ENCODE measurements at regions not wholly inside any gene's neighbourhood (a gene's known extent, or its start where the extent isn't known, plus 50 kb on each side); places are given as distances from the start of the nearest gene placed in this dataset.
"Not testable (repeated sequence)": the region's sequence is repeated elsewhere in the genome, so short reads cannot be mapped to it uniquely, and the experiment has no call there.

DNA sequence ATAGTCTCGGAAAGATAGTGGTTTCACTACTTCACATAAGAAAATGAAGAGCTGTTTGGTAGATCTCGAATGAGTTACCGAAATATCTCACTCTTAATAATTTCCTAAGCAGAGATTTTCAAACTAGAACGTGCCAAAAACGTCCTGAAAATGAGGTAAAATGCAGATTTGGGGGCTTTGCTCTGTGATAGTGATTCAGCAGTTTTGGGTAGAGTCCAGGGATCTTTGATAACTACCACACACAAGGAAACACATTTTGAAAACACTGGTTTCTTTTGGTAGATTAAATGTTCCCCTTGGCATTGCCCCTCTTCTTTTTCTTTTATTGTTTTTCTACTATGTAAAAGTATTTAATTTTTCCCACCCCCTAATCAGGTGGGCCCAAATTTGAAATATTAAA lies 125.9 kb downstream of the EBLN2 start:
- TF ChIP-seq POLR2AphosphoS5 (IDR thresholded peaks at IDR 0.05) (no peak), POLR2A (IDR thresholded peaks at IDR 0.05) (no peak)
- TF ChIP-seq, protein P1, sequence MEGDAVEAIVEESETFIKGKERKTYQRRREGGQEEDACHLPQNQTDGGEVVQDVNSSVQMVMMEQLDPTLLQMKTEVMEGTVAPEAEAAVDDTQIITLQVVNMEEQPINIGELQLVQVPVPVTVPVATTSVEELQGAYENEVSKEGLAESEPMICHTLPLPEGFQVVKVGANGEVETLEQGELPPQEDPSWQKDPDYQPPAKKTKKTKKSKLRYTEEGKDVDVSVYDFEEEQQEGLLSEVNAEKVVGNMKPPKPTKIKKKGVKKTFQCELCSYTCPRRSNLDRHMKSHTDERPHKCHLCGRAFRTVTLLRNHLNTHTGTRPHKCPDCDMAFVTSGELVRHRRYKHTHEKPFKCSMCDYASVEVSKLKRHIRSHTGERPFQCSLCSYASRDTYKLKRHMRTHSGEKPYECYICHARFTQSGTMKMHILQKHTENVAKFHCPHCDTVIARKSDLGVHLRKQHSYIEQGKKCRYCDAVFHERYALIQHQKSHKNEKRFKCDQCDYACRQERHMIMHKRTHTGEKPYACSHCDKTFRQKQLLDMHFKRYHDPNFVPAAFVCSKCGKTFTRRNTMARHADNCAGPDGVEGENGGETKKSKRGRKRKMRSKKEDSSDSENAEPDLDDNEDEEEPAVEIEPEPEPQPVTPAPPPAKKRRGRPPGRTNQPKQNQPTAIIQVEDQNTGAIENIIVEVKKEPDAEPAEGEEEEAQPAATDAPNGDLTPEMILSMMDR (IDR thresholded peaks at IDR 0.05), result no peak
- Histone ChIP-seq H3K36me3 (no peaks in the 10 kb centered on the region), H3K4me1 (no peaks in the 10 kb centered on the region), H3K27ac (no peak overlapping the region), H3K9me3 (no peaks in the 10 kb centered on the region), H3K27me3 (no peaks in the 10 kb centered on the region), H3K4me3 (no peak overlapping the region)
- no peak for DNase-seq (ENCODE audit: low spot score in 2 of 2)
- intact Hi-C loops (cut with DNase I; ENCODE audit: low total_unique reads), result no loop called here

DNA sequence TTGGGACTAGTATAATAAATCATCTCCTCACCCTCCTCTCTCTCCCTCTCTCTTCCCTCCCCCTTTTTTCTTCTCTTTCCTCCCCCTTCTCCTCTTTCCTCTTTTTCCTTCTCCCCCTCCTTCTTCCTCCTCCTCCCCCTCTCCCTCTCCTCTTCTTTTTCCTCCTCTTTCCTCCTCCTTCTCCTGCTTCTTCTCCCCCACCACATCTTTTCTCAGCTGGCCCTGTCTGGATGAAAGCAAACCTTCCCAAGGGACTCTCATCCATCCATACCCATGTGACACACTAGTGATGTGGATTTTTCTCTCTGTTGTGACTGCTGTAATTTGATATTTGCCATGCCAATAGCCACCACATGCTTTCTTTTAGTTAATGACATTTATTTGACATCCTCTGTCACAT lies 127.2 kb downstream of the EBLN2 start:
- intact Hi-C loops (cut with DNase I; ENCODE audit: low total_unique reads), result no loop called here
- Histone ChIP-seq H3K36me3 (no peaks in the 10 kb centered on the region), H3K27ac (no peak overlapping the region), H3K4me1 (no peaks in the 10 kb centered on the region), H3K4me3 (no peak overlapping the region), H3K9me3 (no peaks in the 10 kb centered on the region), H3K27me3 (no peaks in the 10 kb centered on the region)
- TF ChIP-seq, protein P1 (IDR thresholded peaks at IDR 0.05), result no peak
- TF ChIP-seq POLR2AphosphoS5 (IDR thresholded peaks at IDR 0.05), result no peak
- TF ChIP-seq POLR2A (IDR thresholded peaks at IDR 0.05), result no peak
- no peak for DNase-seq (ENCODE audit: low spot score in 2 of 2)

DNA sequence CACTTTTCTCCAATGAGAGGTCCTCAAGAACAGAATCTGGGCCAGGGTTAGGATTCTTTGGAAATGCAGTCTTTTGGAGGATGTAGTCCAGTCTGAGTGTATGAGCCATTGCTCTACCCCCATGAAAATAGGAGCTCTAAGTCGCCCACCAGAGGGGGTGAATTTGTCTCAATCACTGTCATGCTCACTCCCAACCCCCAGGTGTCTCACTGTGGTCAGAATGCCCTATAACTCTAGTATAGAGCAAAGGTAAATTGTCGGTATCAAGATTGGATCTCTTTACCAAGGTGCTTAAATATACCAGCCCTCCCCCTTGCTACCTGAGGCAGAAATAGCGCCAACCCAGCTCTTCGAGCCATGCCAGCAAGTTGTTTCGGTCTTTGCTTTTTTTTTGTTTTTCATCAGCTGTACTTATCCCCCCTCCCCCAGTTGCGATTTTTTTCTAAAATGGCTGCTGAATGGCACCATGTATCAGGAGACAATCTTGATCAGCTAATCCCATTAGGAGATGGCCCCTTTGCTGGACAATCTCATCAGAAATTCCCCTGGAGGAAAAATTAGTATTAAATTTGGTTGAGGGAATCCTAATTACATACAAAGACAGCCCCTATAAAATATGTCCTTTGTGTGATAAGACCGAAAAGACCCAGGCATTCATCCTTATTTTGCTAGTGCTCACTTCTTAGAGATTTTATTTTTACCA lies 130.7 kb downstream of the EBLN2 start:
- no peak for TF ChIP-seq POLR2AphosphoS5 (IDR thresholded peaks at IDR 0.05)
- TF ChIP-seq POLR2A (IDR thresholded peaks at IDR 0.05), result no peak
- TF ChIP-seq, protein P1 (IDR thresholded peaks at IDR 0.05), result no peak
- H3K4me1 ChIP-seq, result no peaks in the 10 kb centered on the region
- H3K9me3 ChIP-seq, result no peaks in the 10 kb centered on the region
- H3K4me3 ChIP-seq, result no peak overlapping the region
- H3K27me3 ChIP-seq, result no peaks in the 10 kb centered on the region
- H3K27ac ChIP-seq, result no peak overlapping the region
- H3K36me3 ChIP-seq, result no peaks in the 10 kb centered on the region
- intact Hi-C loops (cut with DNase I; ENCODE audit: low total_unique reads), result no loop called here
- no peak for DNase-seq (ENCODE audit: low spot score in 2 of 2)

DNA sequence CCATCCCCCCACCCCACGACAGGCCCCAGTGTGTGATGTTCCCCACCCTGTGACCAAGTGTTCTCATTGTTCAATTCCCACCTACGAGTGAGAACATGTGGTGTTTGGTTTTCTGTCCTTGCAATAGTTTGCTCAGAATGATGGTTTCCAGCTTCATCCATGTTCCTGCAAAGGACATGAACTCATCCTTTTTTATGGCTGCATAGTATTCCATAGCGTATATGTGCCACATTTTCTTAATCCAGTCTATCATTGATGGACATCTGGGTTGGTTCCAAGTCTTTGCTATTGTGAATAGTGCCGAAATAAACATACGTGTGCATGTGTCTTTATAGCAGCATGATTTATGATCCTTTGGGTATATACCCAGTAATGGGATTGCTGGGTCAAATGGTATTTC lies 132.5 kb downstream of the EBLN2 start:
- H3K9me3 ChIP-seq; intact Hi-C loops (cut with DNase I; ENCODE audit: low total_unique reads); H3K4me3 ChIP-seq: not testable (repeated sequence)

DNA sequence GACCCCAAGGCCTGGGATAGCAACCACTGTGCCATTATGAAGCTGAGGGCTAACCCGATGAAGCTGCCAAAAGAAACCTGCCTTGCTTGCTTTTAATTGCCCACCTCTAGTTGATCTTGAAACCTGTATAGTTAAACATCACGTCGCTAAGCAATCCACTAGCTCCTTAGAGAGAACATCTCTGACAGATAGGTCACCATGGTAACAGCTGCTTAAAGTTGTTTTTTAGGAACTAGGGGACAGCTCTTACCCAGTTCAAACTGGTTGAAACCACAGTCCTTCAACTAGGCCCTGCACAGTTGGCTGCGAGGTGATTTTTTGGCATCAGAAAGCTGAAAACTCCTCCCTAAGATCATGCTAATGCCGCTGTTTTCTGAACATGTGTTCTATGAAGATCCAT lies 135.7 kb downstream of the EBLN2 start:
- no peaks in the 10 kb centered on the region for H3K36me3 ChIP-seq
- intact Hi-C loops (cut with DNase I; ENCODE audit: low total_unique reads), result no loop called here
- TF ChIP-seq POLR2AphosphoS5 (IDR thresholded peaks at IDR 0.05), result no peak
- TF ChIP-seq POLR2A (IDR thresholded peaks at IDR 0.05), result no peak
- TF ChIP-seq, protein P1 (IDR thresholded peaks at IDR 0.05), result no peak
- no peak for DNase-seq (ENCODE audit: low spot score in 2 of 2)
- H3K4me1 ChIP-seq, result no peaks in the 10 kb centered on the region
- no peak overlapping the region for H3K27ac ChIP-seq
- H3K27me3 ChIP-seq, result no peaks in the 10 kb centered on the region
- H3K9me3 ChIP-seq, result no peaks in the 10 kb centered on the region
- H3K4me3 ChIP-seq, result no peak overlapping the region

More for the DNA sequence above, 132.5 kb downstream of the EBLN2 start:
- not testable (repeated sequence) for H3K36me3 ChIP-seq; H3K27me3 ChIP-seq; DNase-seq (ENCODE audit: low spot score in 2 of 2); H3K27ac ChIP-seq; H3K4me1 ChIP-seq

DNA sequence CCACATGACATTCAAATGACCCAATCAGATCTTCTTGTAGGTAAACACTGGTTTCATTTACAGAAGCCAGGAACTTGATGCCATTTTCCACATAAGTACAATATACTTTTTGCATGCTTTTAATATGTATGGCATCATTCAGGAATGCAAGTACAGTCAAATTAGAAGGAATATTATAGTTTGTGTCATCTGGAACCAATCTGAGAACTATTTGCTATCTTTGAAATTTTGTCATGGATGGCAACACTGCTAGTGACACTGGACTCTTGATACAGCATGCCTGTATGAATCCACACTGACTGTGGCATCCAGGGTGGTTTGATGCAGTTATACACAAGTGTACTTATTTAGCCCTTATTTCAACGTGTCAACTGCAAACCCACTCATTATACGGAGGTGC lies 141.6 kb downstream of the EBLN2 start:
- DNase-seq (ENCODE audit: low spot score in 2 of 2), result no peak
- Histone ChIP-seq H3K27ac (no peak overlapping the region), H3K36me3 (no peaks in the 10 kb centered on the region), H3K9me3 (no peaks in the 10 kb centered on the region), H3K27me3 (no peaks in the 10 kb centered on the region), H3K4me3 (no peak overlapping the region), H3K4me1 (no peaks in the 10 kb centered on the region)
- TF ChIP-seq POLR2A (IDR thresholded peaks at IDR 0.05), result no peak
- TF ChIP-seq, protein P1 (IDR thresholded peaks at IDR 0.05), result no peak
- TF ChIP-seq POLR2AphosphoS5 (IDR thresholded peaks at IDR 0.05), result no peak
- intact Hi-C loops (cut with DNase I; ENCODE audit: low total_unique reads), result no loop called here

Data from breast epithelium (tissue), 4 donors.